ENCODE measurements at regions not wholly inside any gene's neighbourhood (a gene's known extent, or its start where the extent isn't known, plus 50 kb on each side); places are given as distances from the start of the nearest gene placed in this dataset.
"Not testable (repeated sequence)": the region's sequence is repeated elsewhere in the genome, so short reads cannot be mapped to it uniquely, and the experiment has no call there.

DNA sequence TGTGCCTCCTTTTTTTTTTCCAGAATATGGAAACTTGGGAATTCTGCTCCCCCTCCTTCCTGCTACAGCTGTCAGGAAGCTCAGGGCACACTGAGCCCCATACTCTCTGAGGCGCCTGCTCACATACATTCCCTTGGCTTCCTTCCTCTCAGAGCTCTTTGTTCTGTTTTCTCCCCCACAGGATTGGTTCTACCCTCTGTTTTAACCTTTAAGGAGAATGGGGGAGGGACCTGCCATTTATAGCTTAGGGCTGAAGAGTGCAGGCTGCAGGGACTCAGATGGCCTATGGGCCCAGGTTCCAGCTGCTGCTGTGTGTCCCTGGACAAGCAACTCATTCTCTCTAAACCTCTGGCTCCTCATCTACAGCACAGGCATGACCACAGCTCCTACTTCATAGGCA lies 70.7 kb upstream of the HUWE1 start:
- TF ChIP-seq, protein P1, sequence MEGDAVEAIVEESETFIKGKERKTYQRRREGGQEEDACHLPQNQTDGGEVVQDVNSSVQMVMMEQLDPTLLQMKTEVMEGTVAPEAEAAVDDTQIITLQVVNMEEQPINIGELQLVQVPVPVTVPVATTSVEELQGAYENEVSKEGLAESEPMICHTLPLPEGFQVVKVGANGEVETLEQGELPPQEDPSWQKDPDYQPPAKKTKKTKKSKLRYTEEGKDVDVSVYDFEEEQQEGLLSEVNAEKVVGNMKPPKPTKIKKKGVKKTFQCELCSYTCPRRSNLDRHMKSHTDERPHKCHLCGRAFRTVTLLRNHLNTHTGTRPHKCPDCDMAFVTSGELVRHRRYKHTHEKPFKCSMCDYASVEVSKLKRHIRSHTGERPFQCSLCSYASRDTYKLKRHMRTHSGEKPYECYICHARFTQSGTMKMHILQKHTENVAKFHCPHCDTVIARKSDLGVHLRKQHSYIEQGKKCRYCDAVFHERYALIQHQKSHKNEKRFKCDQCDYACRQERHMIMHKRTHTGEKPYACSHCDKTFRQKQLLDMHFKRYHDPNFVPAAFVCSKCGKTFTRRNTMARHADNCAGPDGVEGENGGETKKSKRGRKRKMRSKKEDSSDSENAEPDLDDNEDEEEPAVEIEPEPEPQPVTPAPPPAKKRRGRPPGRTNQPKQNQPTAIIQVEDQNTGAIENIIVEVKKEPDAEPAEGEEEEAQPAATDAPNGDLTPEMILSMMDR (IDR thresholded peaks at IDR 0.05): not testable (repeated sequence)
- not testable (repeated sequence) for TF ChIP-seq POLR2A (IDR thresholded peaks at IDR 0.05)
